H1 (cell line): ENCODE measurements at regions not wholly inside any gene's neighbourhood (a gene's known extent, or its start where the extent isn't known, plus 50 kb on each side); places are given as distances from the start of the nearest gene placed in this dataset.

ENCODE experiments used
- BCL11A ChIP-seq, 2 experiments: IDR thresholded peaks; one replicate each; pipeline ENCODE4 v1.6.1; 2011; ENCODE audit warnings: low read depth in 2 of 2, low read length in 2 of 2, mild to moderate bottlenecking in 2 of 2
- CHD7 ChIP-seq: fragments of 300-600 bp; sonication (generic); IDR thresholded peaks from 2 replicates; pipeline ENCODE4 v1.7.1; 2012; ENCODE audit warnings: low read length, moderate library complexity, mild to moderate bottlenecking, inconsistent platforms; ENCODE audit not compliant: insufficient replicate concordance
- CTCF ChIP-seq, 3 experiments: IDR thresholded peaks; 1 replicate in 2 of 3; 2 replicates in 1 of 3; pipeline versions ENCODE4 v1.5.1 to v1.6.1; 2011; ENCODE audit warnings: low read length in 3 of 3, mild to moderate bottlenecking in 3 of 3, inconsistent platforms in 2 of 3, low read depth in 1 of 3, moderate library complexity in 1 of 3; ENCODE audit not compliant: insufficient read depth in 1 of 3; ENCODE audit errors: control extremely low read depth in 1 of 3
- EZH2 ChIP-seq: fragments of 200-600 bp; sonication (generic); IDR thresholded peaks from 2 replicates; pipeline ENCODE4 v1.7.1; 2012; ENCODE audit warnings: low read depth, mild to moderate bottlenecking, moderate library complexity, low read length, inconsistent platforms; ENCODE audit not compliant: severe bottlenecking
- GABPA ChIP-seq: IDR thresholded peaks from 2 replicates; pipeline ENCODE4 v1.6.1; 2011; ENCODE audit warnings: mild to moderate bottlenecking, low read length, moderate library complexity, borderline replicate concordance; ENCODE audit not compliant: insufficient read depth
- JUN ChIP-seq: IDR thresholded peaks from 2 replicates; pipeline ENCODE4 v1.6.1; 2011; ENCODE audit warnings: low read depth, mild to moderate bottlenecking, improper control_type of control experiment, low read length
- KDM1A ChIP-seq: fragments of 200-600, 300-600 bp; sonication (generic); IDR thresholded peaks from 2 replicates; pipeline ENCODE4 v1.7.1; 2016; ENCODE audit warnings: mild to moderate bottlenecking, low read length, borderline replicate concordance
- POLR2A ChIP-seq, 2 experiments: IDR thresholded peaks; 1 replicate in 1 of 2; 2 replicates in 1 of 2; pipeline ENCODE4 v1.6.1; 2011; ENCODE audit warnings: low read depth in 2 of 2, low read length in 2 of 2, mild to moderate bottlenecking in 2 of 2; ENCODE audit errors: control extremely low read depth in 1 of 2
- RBBP5 ChIP-seq: IDR thresholded peaks from 2 replicates; pipeline ENCODE4 v1.7.1; 2012; ENCODE audit warnings: low read depth, mild to moderate bottlenecking, inconsistent platforms, low read length, moderate library complexity, borderline replicate concordance
- SUZ12 ChIP-seq: fragments of 200-600 bp; sonication (generic); IDR thresholded peaks from 2 replicates; pipeline ENCODE4 v1.6.1; 2012; ENCODE audit warnings: mild to moderate bottlenecking, inconsistent platforms, low read length, moderate library complexity, mixed read lengths
- TAF1 ChIP-seq: IDR thresholded peaks from 2 replicates; pipeline ENCODE4 v1.6.1; 2011; ENCODE audit warnings: mild to moderate bottlenecking, low read depth, low read length
- ZNF274 ChIP-seq: IDR thresholded peaks from 2 replicates; pipeline ENCODE4 v1.7.0; 2012; ENCODE audit warnings: low read length, borderline replicate concordance; ENCODE audit errors: extremely low read depth

- no peak for TF ChIP-seq CTCF (IDR thresholded peaks at IDR 0.05; ENCODE audit: control extremely low read depth in 1 of 3, insufficient read depth in 1 of 3, low read depth in 1 of 3, low read length in 3 of 3)
- no peak for TF ChIP-seq KDM1A
- TF ChIP-seq SUZ12, result no peak
- TF ChIP-seq GABPA, result no peak
- TF ChIP-seq RBBP5, result no peak
- no peak for TF ChIP-seq BCL11A (IDR thresholded peaks at IDR 0.05; ENCODE audit: low read depth in 2 of 2, low read length in 2 of 2)
- TF ChIP-seq ZNF274, result no peak
- no peak for TF ChIP-seq CHD7
- TF ChIP-seq TAF1, result no peak
- no peak for TF ChIP-seq POLR2A (IDR thresholded peaks at IDR 0.05; ENCODE audit: control extremely low read depth in 1 of 2, low read depth in 2 of 2, low read length in 2 of 2)
- no peak for TF ChIP-seq JUN
- TF ChIP-seq EZH2, result no peak
Observed at GRCh38 chr5:60509519-60509918, 190.4 kb downstream of the DEPDC1B start.
